ENCODE measurements at regions not wholly inside any gene's neighbourhood (a gene's known extent, or its start where the extent isn't known, plus 50 kb on each side); places are given as distances from the start of the nearest gene placed in this dataset.
"Not testable (repeated sequence)": the region's sequence is repeated elsewhere in the genome, so short reads cannot be mapped to it uniquely, and the experiment has no call there.

DNA sequence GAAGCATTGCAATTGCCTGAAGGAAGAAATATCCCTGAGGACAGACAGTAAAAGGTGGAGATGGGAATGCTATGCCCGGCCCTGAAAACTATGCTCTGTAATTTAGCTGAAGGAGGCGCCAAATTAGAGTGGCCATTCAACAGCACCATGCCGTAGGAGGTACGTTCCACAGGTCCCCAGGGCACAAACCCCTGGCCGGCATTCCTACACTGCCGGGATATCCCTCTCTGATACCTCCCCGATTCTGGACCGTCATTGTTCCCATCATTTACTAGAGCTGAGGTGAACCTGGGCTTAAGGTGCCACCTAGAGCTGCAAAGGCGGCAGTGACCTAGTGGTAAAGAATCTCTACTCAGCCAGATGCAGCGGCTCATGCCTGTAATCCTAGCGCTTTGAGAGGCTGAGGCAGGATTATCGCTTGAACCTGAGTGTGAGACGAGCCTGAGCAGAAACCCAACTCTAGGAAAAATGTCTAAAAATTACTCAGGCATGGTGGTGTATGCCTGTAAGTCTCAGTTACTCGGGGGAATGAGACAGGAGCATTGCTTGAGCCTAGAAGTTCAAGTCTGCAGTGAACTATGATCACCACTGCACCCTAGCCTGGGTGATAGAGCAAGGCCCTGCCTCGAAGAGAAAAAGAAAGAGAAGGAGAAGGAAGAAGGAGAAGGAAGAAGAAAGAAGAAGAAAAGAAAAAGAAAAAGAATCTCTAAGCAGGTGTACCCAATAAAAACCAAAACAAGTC lies 53.0 kb upstream of the TNKS2 start:
- in situ Hi-C loops (cut with HindIII; ENCODE audit: low pct_ligation_motif_present, low pct_unique_long_range_greater_than_20kb, low sequenced_read_pairs): no loop called here
- peak; percentile 7 for DNase-seq

DNA sequence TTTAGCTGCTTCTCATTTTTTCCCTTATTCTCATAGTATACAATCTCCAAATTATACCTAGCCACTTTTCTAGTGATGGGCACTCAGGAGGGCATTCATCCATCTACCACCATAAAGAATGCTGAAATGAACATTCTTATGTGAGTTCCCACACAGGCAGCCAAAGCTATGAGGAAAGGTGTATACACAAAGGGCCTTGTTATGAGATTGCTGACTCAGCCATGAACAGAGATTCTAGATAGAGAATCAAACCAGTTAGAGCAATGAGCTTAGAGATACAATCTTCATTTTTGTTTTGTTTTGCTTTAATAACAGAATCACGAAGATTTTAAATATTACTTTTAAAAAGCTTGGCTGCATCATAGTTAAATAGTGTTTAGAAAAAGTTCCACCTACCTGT lies 54.8 kb upstream of the TNKS2 start:
- no peak for DNase-seq
- in situ Hi-C loops (cut with HindIII; ENCODE audit: low pct_ligation_motif_present, low pct_unique_long_range_greater_than_20kb, low sequenced_read_pairs): no loop called here

DNA sequence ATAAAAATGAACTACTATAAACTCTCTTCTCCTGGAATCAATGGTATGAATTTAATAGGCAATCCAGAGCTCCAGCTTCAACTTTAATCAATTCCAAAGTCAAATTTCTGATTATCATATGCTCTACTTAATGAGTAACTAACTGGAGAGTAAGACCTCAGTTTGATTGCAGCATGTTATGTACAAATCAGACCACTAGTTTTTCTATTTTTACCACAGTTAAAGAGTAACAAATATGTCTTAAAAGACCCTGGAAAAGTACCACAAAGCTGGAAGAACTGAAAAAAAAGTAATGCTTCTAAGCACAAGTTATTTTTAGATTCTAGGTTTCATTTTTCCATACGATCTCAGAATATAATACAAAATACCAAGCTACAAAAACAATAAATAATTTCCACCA lies 56.0 kb upstream of the TNKS2 start:
- DNase-seq: no peak
- in situ Hi-C loops (cut with HindIII; ENCODE audit: low pct_ligation_motif_present, low pct_unique_long_range_greater_than_20kb, low sequenced_read_pairs): no loop called here

DNA sequence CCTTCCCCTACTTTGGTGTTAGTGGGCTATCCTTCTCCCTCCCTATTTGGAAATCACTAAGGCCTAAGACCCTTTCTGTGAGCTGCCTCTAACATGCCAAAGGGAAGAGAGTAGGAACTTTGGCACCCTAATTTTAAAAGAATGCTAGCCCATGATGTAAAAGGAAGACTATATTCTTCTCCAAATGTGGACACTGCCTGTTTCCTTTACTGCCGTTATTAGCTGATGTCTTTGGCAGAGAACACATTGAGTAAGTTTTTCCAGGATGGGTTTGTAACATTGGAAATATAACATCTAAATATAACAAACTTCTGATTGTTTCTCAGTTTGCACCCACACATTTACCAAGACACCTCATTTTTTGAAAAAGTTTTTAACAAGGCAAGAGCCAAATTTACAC lies 56.9 kb upstream of the TNKS2 start:
- no peak for DNase-seq
- in situ Hi-C loops (cut with HindIII; ENCODE audit: low pct_ligation_motif_present, low pct_unique_long_range_greater_than_20kb, low sequenced_read_pairs): no loop called here

DNA sequence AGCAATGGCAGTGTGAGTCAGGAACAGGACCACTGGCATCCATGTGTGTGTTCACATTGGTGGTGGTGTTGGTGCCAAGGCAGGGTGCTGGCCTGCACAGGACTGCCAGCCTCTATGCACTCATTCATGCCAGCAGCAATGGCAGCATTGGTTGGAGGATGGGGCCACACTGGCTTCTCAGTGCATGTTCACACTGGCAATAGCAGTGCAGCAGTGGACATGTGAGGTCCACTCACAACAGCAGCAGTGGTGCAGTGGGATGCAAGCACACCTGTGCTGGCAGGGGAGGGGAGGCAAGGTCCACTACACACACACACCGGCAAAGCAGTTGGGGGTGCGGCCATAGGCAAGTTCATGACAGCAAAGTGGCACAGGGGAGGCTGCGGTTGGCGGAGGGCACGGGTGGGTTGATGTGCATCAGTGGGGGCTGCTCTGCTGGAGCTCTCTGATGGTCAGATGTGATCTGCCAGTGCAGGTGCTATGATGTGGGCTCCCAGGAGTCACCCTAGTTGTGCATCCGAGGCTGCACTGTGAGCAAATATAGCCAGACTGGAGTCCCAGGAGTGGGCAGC lies 57.8 kb upstream of the TNKS2 start:
- DNase-seq: no peak
- in situ Hi-C loops (cut with HindIII; ENCODE audit: low pct_ligation_motif_present, low pct_unique_long_range_greater_than_20kb, low sequenced_read_pairs): no loop called here

DNA sequence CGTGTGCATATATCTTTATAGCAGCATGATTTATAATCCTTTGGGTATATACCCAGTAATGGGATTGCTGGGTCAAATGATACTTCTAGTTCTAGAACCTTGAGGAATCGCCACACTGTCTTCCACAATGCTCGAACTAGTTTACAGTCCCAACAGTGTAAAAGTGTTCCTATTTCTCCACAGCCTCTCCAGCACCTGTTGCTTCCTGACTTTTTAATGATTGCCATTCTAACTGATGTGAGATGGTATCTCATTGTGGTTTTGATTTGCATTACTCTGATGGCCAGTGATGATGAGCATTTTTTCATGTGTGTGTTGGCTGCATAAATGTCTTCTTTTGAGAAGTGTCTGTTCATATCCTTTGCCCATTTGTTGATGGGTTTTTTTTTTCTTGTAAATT lies 66.0 kb upstream of the TNKS2 start:
- DNase-seq; in situ Hi-C loops (cut with HindIII; ENCODE audit: low pct_ligation_motif_present, low pct_unique_long_range_greater_than_20kb, low sequenced_read_pairs): not testable (repeated sequence)

DNA sequence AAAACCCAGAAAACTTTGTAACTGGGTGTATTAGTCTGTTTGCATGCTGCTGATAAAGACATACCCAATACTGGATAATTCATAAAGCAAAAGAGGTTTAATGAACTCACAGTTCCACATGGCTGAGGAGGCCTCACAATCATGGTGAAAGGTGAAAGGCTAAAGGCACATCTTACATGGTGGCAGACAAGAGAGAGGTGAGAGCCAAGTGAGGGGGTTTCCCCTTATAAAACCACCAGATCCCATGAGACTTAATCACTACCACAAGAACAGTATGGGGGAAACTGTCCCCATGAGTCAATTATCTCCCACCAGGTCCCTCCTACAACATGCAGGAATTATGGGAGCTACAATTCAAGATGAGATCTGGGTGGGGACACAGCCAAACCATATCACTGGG lies 68.9 kb upstream of the TNKS2 start:
- DNase-seq; in situ Hi-C loops (cut with HindIII; ENCODE audit: low pct_ligation_motif_present, low pct_unique_long_range_greater_than_20kb, low sequenced_read_pairs): not testable (repeated sequence)

DNA sequence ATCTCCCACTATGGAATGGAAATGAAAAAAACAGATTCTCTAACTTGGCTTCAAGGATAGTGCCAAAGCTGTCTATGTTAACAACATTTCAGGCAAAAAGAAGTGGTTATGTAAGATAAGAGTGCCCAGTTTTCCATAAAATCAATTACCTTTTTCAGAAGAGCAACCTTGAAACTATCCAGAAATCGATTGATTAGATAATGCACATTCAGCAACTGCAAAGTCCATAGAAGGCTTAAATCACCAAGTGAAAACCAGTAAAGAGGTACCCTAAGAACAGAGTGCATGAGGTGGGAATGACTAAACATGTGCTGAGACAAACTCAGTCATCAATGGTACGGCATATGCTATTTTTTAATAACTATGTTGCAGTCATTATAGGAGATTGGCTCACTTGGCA lies 71.9 kb upstream of the TNKS2 start:
- in situ Hi-C loops (cut with HindIII; ENCODE audit: low pct_ligation_motif_present, low pct_unique_long_range_greater_than_20kb, low sequenced_read_pairs): no loop called here

DNA sequence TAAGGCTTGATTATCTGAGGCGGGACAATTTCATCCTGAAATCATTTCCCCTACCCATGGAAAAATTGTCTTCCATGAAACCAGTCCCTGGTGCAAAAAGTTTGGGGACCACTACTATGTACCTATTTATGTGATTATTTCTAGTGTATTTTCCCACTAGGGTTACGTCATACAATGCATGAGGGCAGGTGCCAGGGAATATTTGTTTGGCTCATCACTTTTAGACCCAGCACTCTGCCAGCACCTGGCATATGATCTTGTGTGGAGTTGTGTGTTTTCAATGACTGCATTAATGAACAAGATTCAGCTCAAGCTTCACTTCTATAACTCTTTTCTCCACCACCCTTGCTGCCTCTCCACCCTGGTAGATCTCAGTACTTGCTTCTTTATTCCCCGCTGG lies 73.3 kb upstream of the TNKS2 start:
- in situ Hi-C loops (cut with HindIII; ENCODE audit: low pct_ligation_motif_present, low pct_unique_long_range_greater_than_20kb, low sequenced_read_pairs): no loop called here
- DNase-seq: no peak

More for the DNA sequence above, 71.9 kb upstream of the TNKS2 start:
- no peak for DNase-seq

DNA sequence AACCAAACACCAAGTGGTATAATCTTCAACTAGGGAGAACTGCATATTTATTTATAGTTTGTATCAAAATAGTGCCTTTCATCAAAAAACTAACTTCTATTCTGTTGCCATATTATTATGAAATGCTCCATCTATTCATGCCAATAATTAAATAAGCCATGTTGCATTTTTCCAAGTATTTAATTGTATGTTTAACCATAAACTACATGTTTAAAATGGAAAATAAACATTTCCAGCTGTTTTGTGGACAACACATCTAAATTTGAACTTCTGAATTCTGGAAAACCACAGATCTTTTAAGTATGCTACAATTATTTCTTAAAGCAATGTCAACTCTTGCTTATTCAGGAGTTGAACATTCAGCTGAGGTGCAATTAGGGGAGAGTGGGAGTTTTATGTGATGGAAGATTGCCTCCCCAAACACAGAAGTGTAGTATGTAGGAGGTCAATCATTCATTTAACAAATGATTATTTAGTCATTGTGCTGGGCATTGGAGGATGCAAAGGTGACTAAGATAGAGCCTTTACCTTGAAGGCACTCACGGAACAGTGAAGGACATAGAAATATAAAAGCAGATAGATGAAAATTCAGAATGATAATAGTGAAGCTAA lies 80.7 kb upstream of the PPP1R3C start:
- in situ Hi-C loops (cut with HindIII; ENCODE audit: low pct_ligation_motif_present, low pct_unique_long_range_greater_than_20kb, low sequenced_read_pairs): no loop called here
- DNase-seq: no peak

DNA sequence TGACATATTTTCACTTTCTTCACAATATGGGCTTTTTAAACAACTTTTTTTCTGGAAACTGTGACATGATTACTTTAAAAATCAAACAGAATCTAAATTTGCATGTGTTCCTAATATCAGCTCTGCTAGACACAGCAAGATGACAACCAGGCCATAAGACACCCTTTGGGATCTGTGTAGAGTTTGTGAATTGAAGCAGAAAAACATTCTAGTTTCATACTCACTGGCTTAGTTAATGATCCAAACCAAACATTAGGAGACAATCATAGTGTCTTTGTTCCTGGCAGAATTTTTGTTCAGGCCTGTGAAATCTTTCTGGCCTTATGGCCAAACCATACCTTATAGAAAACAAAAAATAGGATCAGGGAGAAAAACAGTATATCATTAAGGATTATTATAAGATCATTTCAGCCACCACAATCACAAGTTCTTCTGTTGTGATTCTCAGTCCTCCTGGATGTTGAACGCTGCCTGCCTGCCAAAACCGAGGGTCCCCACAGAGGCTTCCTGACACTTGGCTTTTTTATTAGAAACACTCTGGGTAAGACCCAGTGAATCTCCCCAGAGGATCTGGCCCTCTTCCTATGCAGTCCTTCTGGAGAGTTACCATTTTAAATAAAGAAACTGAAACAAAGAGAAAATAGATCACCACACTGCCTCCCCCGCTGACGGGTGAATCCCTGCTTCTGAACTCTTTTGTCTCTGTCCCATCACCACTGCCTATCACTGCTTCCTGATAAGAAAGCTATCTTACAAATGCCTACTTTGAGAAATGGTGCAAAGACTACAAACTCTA lies 79.2 kb upstream of the PPP1R3C start:
- DNase-seq: no peak

DNA sequence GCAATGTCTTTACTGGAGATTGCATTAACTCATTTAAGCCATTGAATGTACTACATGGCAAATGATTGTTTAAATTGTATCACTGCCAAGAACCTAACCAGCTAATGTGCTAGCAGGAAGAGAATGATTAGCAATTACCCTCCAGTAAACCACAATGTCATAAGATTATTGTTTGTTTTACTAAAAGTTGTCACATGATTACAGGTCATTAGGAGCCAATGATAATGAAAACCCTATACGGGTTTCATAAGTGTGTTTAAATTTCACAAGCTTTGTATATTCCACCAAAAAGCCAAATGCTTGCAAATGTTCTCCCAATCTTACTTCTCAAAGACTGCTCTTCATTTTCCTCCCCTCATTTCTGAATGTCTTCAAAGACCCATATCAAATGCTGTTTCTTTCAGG lies 76.5 kb upstream of the PPP1R3C start:
- DNase-seq: no peak
- in situ Hi-C loops (cut with HindIII; ENCODE audit: low pct_ligation_motif_present, low pct_unique_long_range_greater_than_20kb, low sequenced_read_pairs): no loop called here

More for the DNA sequence above, 79.2 kb upstream of the PPP1R3C start:
- in situ Hi-C loops (cut with HindIII; ENCODE audit: low pct_ligation_motif_present, low pct_unique_long_range_greater_than_20kb, low sequenced_read_pairs): no loop called here

DNA sequence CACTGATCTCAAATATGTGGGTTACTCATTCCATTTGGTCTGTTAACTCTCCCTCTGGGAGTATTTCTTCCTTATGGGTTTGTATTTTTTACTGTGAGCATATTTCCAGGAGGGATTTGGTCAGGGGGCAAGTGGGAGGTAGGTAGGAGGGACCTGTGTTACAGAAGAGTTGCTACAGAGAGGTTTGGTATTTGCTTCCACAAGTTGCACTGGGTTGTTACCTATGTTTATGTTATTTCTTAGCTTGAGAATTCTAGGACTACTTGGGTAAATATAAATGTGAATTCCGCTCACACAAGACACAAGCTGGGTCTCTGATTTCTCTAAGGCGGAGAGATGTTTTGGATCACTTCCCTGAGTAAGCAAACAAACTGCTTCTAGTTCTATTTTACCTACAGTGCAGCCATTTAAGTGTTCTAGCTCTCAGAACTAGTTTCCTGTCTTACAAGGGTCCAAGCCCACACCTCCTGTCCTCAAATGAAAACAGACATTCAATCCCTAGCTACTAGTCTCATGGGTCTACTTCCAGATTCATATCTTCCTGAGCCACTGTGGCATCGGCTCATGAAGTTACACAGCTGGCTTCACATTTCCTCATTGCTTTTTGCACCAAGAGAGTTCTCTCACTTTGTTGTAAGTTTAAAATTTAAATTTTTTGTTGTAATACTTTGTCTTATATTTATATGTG lies 75.4 kb upstream of the PPP1R3C start:
- no peak for DNase-seq
- in situ Hi-C loops (cut with HindIII; ENCODE audit: low pct_ligation_motif_present, low pct_unique_long_range_greater_than_20kb, low sequenced_read_pairs): no loop called here

DNA sequence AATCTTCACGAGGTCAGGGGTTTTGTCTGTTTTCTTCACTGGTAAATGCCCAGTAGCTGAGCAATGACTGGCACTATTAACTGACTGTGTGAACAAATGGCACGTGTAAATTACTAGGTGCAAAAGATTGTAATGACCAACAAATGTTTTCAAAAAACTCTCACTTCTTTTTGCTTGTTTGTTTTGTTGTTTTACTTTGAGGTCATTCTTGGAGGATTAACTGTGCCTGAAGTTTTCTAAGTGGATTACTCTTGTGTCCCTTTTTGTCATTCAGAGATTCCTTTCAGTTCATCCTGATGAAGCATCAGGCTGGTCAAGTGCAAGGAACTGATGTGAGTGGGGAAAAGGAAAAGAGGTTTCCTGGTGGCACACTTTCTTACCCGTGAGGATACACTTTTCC lies 74.4 kb upstream of the PPP1R3C start:
- no peak for DNase-seq
- in situ Hi-C loops (cut with HindIII; ENCODE audit: low pct_ligation_motif_present, low pct_unique_long_range_greater_than_20kb, low sequenced_read_pairs): no loop called here

DNA sequence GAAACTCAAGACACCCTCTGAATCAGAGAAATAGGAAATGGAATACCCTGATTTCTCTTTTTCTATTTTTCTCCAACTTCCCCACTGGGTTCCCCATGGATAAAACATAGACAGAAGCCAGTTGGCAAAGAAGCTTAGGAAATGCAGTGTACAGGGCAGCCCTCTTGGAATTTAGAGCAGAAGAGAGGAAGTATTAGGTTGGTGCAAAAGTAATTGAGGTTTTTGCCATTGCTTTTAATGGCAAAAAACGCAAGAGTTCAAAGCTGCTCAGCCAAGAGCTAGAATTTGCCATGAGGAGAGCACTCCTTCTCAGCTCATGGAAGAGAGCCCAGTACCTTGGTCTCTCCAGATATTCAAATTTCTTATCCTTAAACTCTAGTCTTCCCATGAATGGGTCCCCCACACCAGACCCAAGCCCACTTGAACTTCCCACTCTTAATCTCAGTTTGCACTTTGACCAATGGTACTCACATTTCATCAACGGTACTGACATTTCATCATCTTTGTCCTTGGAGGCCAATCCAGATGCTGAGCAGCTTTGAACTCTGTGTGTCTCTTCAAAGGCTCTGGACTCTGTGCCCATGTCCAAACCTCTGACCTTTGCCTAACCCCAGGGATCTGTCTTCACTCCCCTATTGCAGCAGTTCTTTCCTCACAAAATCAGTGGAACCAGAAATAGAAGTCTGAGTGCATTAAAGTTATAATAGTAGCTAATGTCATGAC lies 73.2 kb upstream of the PPP1R3C start:
- in situ Hi-C loops (cut with HindIII; ENCODE audit: low pct_ligation_motif_present, low pct_unique_long_range_greater_than_20kb, low sequenced_read_pairs): no loop called here
- DNase-seq: no peak

DNA sequence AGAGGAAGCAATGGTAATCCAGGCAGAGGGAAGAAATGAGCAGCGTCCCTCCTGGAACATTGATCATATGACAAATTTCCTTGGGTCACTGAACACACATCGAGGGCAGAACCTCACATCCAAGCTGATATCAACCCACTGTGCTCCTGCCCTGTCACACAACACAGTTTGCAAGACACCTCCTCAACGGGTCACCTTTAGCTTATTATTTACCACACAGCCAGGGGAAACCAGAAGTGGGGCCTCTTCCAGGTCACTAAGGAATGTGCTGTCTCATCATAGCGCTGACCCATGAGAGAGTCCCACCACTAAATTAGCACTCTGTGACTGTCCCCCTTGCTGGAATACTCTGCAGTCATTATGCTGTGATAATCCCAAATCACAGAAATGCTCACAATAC lies 69.7 kb upstream of the PPP1R3C start:
- no peak for DNase-seq

DNA sequence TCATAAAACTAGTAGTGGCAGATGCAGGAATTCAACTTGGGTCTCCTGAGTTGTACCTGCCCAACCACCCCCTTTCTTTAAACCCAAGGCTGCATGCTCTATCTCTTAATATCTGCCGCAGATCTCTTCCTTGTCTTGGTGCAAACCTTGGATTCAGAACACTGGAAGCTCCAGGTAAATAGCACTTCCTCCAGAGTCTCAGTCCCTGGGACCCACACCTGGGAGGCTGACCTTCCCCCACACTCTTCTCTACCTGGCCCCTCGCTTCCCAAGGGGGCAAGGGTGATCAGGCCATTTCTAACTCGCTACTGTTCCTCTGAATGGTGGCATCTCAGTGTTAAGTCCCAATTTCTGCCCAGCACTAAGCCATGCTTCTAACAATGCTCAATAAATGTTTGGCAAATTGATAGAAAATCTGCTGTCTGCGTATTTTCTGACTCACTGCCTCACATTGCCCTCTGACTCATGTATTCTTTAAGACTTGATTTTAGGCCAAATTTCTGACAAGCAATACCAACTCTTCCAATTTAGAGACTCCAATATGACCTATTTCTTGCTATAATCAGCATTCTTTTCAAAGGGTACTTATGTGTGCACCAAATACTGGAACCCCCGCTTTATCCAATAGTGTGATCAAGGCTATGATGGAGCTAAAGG lies 68.0 kb upstream of the PPP1R3C start:
- in situ Hi-C loops (cut with HindIII; ENCODE audit: low pct_ligation_motif_present, low pct_unique_long_range_greater_than_20kb, low sequenced_read_pairs): no loop called here
- DNase-seq: no peak

More for the DNA sequence above, 69.7 kb upstream of the PPP1R3C start:
- in situ Hi-C loops (cut with HindIII; ENCODE audit: low pct_ligation_motif_present, low pct_unique_long_range_greater_than_20kb, low sequenced_read_pairs): no loop called here

DNA sequence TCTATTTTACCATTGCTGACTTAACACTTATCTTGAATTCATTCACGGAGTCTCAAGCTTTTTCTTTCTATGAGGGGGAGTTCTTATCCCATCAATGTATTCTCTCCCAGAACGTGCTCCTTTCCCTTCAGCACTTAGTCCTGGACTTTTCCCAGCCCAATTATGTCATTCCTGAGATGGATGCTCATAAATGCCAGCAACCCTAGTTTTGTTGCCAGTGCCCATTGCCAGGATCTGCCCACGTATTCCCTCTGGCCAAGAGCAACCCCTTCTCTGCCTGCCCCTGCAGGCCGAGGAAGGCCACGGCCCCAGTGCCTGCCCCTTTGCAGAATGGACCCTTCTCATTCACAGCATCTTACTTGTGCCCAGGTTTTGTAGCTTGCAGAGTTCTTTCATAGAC lies 67.4 kb upstream of the PPP1R3C start:
- in situ Hi-C loops (cut with HindIII; ENCODE audit: low pct_ligation_motif_present, low pct_unique_long_range_greater_than_20kb, low sequenced_read_pairs): no loop called here
- no peak for DNase-seq
